T-cell (primary cell): ENCODE measurements at regions not wholly inside any gene's neighbourhood (a gene's known extent, or its start where the extent isn't known, plus 50 kb on each side); places are given as distances from the start of the nearest gene placed in this dataset.

Experiments used
- ATAC-seq, 4 experiments: fragments of 200-7000 bp in 3 of 4; fragments of 150-1000 bp in 1 of 4; cut with Tn5 transposase; replicated peaks in 1 of 4; 1 replicate in 3 of 4; 2 replicates in 1 of 4; pipeline ENCODE4 v1.10.0; 2021; ENCODE audit warnings: moderate library complexity in 3 of 4, mild to moderate bottlenecking in 2 of 4, moderate number of reproducible peaks in 1 of 4
- CTCF ChIA-PET, 2 donors: fragments of 300-600 bp; sonication (Branson Sonifier 250); formaldehyde crosslinking; loops; one replicate each; lab custom pipeline; 2022; ENCODE audit warnings: antibody characterized with exemption in 2 of 2; lab: Charles Lee
- POLR2A ChIA-PET, 2 donors: fragments of 300-600 bp; sonication (Branson Sonifier 250); formaldehyde crosslinking; loops; one replicate each; lab custom pipeline; 2022; ENCODE audit warnings: antibody characterized with exemption in 2 of 2; lab: Charles Lee
- DNase-seq, 35 experiments: peaks; one replicate each; pipeline versions ENCODE4 v3.0.0 to v3.0.0-alpha.2; 2013 to 2023
- H3K27ac ChIP-seq: one replicate; pipeline ENCODE4 v1.5.1; 2013; ENCODE audit warnings: low read length
- H3K27me3 ChIP-seq, 2 experiments: replicated peaks in 1 of 2; 1 replicate in 1 of 2; 2 replicates in 1 of 2; pipeline versions ENCODE4 v1.6.1 to v1.7.0; 2013; ENCODE audit warnings: low read length in 1 of 2, mixed read lengths in 1 of 2; ENCODE audit not compliant: control insufficient read depth in 2 of 2, insufficient read depth in 2 of 2; ENCODE audit errors: extremely low read depth in 1 of 2
- H3K36me3 ChIP-seq, 2 donors: 1 replicate in 1 of 2; 2 replicates in 1 of 2; pipeline versions ENCODE4 v1.6.1 to v1.7.0; 2013; ENCODE audit warnings: low read length in 1 of 2; ENCODE audit not compliant: control insufficient read depth in 2 of 2, insufficient read depth in 1 of 2; ENCODE audit errors: extremely low read depth in 1 of 2
- H3K4me1 ChIP-seq, 2 experiments: 1 replicate in 1 of 2; 2 replicates in 1 of 2; pipeline versions ENCODE4 v1.6.1 to v1.7.0; 2013; ENCODE audit warnings: low read length in 2 of 2, mixed read lengths in 1 of 2; ENCODE audit not compliant: insufficient read depth in 2 of 2, control insufficient read depth in 1 of 2; ENCODE audit errors: extremely low read depth in 1 of 2
- H3K4me3 ChIP-seq, 2 donors: 1 replicate in 1 of 2; 2 replicates in 1 of 2; pipeline versions ENCODE4 v1.5.1 to v1.7.0; 2013; ENCODE audit warnings: mild to moderate bottlenecking in 2 of 2, low read length in 1 of 2, moderate library complexity in 1 of 2; ENCODE audit not compliant: control insufficient read depth in 1 of 2; ENCODE audit errors: extremely low read depth in 1 of 2
- H3K9me3 ChIP-seq: 2 replicates; pipeline ENCODE4 v1.7.0; 2013
- H3K27ac Mint-ChIP-seq, 2 donors: one replicate each; pipeline ENCODE4 v1.8.0; 2020 to 2021; ENCODE audit warnings: mild to moderate bottlenecking in 2 of 2, mixed read lengths in 2 of 2
- H3K27me3 Mint-ChIP-seq, 2 donors: one replicate each; pipeline ENCODE4 v1.8.0; 2021 to 2022; ENCODE audit warnings: mixed read lengths in 2 of 2
- H3K36me3 Mint-ChIP-seq: one replicate; pipeline ENCODE4 v1.8.0; 2021; ENCODE audit warnings: mixed read lengths
- H3K4me1 Mint-ChIP-seq, 3 donors: one replicate each; pipeline ENCODE4 v1.8.0; 2020 to 2022; ENCODE audit warnings: mixed read lengths in 3 of 3, mild to moderate bottlenecking in 1 of 3
- H3K4me3 Mint-ChIP-seq, 3 donors: one replicate each; pipeline ENCODE4 v1.8.0; 2020 to 2022; ENCODE audit warnings: mild to moderate bottlenecking in 3 of 3, mixed read lengths in 3 of 3, moderate library complexity in 3 of 3
- H3K9me3 Mint-ChIP-seq, 3 donors: one replicate each; pipeline ENCODE4 v1.8.0; 2020 to 2022; ENCODE audit warnings: mixed read lengths in 3 of 3
- WGBS: methylation state at CpG from one replicate; pipeline ENCODE4 v1.1.5; 2013; ENCODE audit warnings: missing lambda C conversion rate; ENCODE audit not compliant: insufficient coverage; 5-methylcytosine and 5-hydroxymethylcytosine counted together

- no peaks in the 10 kb centered on the region for H3K36me3 Mint-ChIP-seq
- no peak for DNase-seq
- H3K4me1 ChIP-seq: no peaks in the 10 kb centered on the region
- H3K9me3 Mint-ChIP-seq: no peaks in the 10 kb centered on the region
- 52% methylated on average over 21 of the region's 41 CpGs for WGBS
- CTCF ChIA-PET: interaction anchor here in 1 of 2 donors (0.6 kb wide), 2 partner anchors 519 to 956 kb away, joined by 4 to 9 read pairs; no protein-coding TSS in a partner anchor
- no peak for ATAC-seq
- H3K36me3 ChIP-seq: no peaks in the 10 kb centered on the region
- H3K4me3 Mint-ChIP-seq: no peak overlapping the region
- peaks cover 44 to 47% of the 10 kb centered on the region in 2 donors for H3K27me3 Mint-ChIP-seq
- no peak overlapping the region for H3K27ac Mint-ChIP-seq
- no peak overlapping the region for H3K4me3 ChIP-seq
- H3K4me1 Mint-ChIP-seq: no peaks in the 10 kb centered on the region
- no peaks in the 10 kb centered on the region for H3K9me3 ChIP-seq
- POLR2A ChIA-PET: no interaction called here
- no peak overlapping the region for H3K27ac ChIP-seq
- peaks cover 11 to 57% of the 10 kb centered on the region in 2 experiments for H3K27me3 ChIP-seq
Observed at GRCh38 chr1:30807318-30808066, 49.9 kb upstream of the LAPTM5 start.
